Retinal pigment epithelial cell (primary cell): ENCODE measurements at regions not wholly inside any gene's neighbourhood (a gene's known extent, or its start where the extent isn't known, plus 50 kb on each side); places are given as distances from the start of the nearest gene placed in this dataset.

ENCODE experiments used
- DNase-seq: peaks from one replicate; pipeline ENCODE4 v3.0.0-alpha.2; 2010; ENCODE audit warnings: low read depth
- H3K4me3 ChIP-seq: 2 replicates; pipeline ENCODE4 v1.5.1; 2011; ENCODE audit warnings: mild to moderate bottlenecking, low read length, control low read depth, moderate library complexity
- TF ChIP-seq, protein P1 (sequence below): conservative IDR thresholded peaks from 2 replicates; pipeline ENCODE4 v1.5.1; 2011; ENCODE audit warnings: low read depth, low read length, control low read depth, inconsistent platforms

DNA sequence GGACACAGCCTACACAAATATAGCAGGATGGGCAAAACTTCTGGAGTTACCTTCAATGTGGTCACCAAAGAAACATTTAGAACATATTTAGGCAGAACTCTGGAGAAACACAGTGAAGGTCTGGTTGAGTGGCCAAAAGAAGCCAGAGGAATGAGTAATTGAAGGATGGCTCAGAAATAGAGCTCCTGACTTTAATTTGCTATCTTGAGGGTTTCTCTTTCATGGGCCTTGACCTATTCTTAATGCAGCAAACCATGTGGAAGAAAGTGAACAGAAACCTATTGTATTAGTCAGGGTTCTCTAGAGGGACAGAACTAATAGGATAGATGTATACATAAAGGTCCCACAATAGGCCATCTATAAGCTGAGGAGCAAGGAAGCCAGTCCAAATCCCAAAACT, 650.5 kb downstream of the ACTL7B start:
- no peak overlapping the region for H3K4me3 ChIP-seq
- DNase-seq: no peak
- TF ChIP-seq, protein P1, sequence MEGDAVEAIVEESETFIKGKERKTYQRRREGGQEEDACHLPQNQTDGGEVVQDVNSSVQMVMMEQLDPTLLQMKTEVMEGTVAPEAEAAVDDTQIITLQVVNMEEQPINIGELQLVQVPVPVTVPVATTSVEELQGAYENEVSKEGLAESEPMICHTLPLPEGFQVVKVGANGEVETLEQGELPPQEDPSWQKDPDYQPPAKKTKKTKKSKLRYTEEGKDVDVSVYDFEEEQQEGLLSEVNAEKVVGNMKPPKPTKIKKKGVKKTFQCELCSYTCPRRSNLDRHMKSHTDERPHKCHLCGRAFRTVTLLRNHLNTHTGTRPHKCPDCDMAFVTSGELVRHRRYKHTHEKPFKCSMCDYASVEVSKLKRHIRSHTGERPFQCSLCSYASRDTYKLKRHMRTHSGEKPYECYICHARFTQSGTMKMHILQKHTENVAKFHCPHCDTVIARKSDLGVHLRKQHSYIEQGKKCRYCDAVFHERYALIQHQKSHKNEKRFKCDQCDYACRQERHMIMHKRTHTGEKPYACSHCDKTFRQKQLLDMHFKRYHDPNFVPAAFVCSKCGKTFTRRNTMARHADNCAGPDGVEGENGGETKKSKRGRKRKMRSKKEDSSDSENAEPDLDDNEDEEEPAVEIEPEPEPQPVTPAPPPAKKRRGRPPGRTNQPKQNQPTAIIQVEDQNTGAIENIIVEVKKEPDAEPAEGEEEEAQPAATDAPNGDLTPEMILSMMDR: no peak

DNA sequence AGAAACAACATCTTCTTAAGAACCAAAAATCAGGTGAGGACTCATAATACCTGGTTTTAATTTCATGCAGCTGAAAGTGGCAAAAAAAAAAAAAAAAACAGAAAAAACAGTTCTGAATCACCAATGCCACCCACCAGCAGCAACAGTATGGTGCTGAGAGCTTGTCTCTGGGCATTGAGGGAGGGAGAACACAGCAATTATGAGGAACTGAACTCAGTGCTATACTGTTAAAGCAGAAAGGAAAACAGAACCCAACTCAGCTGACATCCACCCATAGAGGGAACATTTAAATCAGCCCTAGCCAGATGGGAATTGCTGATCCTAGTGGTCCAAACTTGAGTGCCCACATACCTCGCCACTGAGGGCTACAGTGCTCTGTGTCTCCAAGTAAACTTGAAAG, 657.9 kb downstream of the ACTL7B start:
- H3K4me3 ChIP-seq: no peak overlapping the region
- TF ChIP-seq, protein P1: no peak
- no peak for DNase-seq

DNA sequence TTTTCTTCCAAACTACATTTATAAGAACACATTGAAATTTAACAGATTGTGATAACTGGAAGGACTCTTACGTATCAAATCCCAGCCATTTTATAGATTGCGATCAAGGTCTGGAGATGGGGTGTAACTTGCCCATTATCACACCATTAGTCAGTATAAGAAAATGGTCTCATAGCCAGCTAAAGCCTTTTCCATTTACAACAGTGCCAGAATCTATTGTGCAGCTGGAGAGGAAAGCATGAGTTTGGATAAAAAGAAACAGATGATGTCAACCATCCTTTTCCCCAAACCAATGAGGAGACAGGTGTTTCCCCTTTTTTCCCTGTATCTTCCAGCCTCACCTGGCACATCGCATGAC, 658.8 kb downstream of the ACTL7B start:
- no peak overlapping the region for H3K4me3 ChIP-seq
- DNase-seq: no peak
- TF ChIP-seq, protein P1: no peak

DNA sequence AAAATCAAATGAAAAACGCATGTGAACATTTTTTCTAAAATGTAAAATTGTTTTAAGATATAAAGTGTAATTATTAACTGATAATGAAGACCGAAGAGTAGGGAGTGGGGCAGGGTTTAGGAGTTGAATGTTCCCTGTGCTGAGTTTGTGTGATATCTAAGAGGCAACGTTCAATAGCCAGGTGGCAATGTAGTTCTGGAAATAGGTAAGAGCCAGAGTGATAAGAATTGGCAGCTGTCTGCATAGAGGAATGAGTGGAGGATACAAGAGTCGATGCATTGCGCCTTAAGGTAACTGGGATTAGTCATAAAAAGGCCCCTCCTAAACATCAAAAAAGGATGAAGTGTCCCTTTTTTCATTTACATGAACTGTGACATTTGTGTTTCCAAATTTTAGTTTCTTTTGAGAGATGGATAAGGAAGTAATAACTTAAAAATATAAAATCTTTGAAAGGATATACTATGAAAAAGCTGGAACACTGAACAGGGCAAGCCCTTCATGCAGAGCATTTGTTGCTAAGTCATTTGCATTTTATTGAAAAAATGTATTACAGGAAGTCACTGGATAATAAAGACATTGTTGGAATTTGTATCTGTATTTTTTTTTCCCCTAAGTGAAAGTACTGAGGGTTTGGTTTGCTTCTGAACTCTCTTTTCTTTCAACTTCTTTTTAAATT, 659.3 kb downstream of the ACTL7B start:
- H3K4me3 ChIP-seq: no peak overlapping the region
- TF ChIP-seq, protein P1: no peak
- DNase-seq: no peak

DNA sequence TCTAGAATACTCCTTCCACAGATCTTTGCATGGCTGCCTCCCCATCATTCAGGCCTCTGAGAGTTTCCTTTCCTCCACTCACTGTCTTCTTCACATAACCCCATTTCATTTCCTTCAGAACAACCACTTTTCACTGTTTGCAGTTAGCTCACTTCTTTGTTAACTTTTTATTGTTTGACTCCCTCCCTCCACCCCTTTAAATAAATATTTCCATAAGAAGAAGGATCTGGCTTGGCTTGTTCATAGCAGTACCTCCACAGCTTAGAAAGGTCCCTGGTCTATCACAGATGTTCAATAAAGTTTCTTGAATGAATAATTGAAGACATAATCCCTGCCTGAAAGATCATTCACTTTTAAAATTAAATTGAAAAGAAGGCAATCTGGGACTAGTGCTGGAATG, 661.6 kb downstream of the ACTL7B start:
- H3K4me3 ChIP-seq: no peak overlapping the region
- TF ChIP-seq, protein P1: no peak
- DNase-seq: no peak

DNA sequence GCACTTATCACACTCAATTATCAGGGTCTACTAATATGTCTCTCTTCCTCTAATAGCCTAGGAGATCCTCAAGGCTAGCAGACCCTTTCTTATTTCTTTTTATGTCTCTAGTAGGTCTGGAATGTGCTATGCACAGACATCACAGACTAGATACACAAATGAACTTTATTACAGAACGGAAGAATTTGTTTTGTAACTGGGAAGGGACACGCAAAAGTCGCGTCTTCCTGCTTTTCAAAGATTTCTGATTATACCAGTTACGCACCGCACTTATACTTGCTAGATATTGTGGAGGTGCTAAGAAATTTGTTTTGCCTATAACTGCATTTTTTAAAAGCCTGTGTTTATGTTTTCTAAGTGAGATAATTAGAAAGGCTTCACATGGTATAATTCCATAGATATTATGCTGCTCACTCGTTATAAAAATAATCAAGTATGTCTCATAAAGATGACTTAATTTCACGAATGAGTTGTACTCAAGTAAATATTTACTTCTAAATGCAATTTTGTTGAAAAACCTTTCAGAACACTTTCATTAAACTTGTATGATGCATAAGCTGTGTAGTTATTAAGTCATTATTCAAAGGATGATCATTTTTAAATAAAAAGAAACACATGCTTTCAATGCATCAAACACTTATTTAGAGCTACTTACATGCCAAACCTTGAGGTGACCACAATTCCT, 662.6 kb downstream of the ACTL7B start:
- no peak overlapping the region for H3K4me3 ChIP-seq
- TF ChIP-seq, protein P1: no peak
- DNase-seq: no peak

DNA sequence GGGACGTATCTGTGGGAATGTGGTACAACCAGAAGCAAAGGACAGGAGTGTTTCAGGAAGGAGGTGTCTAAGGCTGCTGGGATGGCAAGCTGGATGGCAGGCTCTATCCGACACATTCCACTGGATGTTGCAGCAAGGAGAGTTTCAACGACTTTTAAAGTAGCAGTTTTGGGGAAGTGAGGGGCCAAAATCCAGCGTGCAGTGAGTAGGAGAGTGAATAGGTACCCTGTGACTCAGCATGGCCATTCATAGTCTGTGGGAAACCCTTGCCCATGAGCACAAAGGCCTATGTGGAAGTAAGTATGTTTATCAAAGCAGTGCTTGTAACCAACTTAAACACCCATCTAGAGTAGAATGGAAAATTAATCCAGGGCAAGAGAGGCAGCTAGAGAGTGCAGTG, 664.7 kb downstream of the ACTL7B start:
- DNase-seq: no peak
- TF ChIP-seq, protein P1: no peak
- H3K4me3 ChIP-seq: no peak overlapping the region
